MCF 10A (cell line): ENCODE measurements at regions not wholly inside any gene's neighbourhood (a gene's known extent, or its start where the extent isn't known, plus 50 kb on each side); places are given as distances from the start of the nearest gene placed in this dataset.
A peak's percentile ranks its signal among the peaks of the same experiment; 100 is the strongest.

ENCODE experiments used
- BruUV-seq: library from RNA; stranded (reverse); fragments of 400-500 nt; replicated peaks from 2 replicates; lab custom pipeline; 2021; lab: Mats Ljungman, UMichigan
- CTCF ChIA-PET: fragments of 300-600 bp; sonication (Branson Sonifier 250); formaldehyde crosslinking; extraction: SDS; loops from one replicate; lab custom pipeline; 2021; ENCODE audit warnings: antibody characterized with exemption, inconsistent platforms; lab: Yijun Ruan, JAX
- POLR2A ChIA-PET: fragments of 300-600, 350-650 bp; sonication (Branson Sonifier 250); formaldehyde crosslinking; extraction: SDS; loops from one replicate; lab custom pipeline; 2020; ENCODE audit warnings: antibody characterized with exemption, inconsistent platforms; lab: Yijun Ruan, JAX
- DNase-seq: peaks from one replicate; pipeline ENCODE4 v3.0.0-alpha.2; 2018; ENCODE audit not compliant: unreplicated experiment
- H3K27ac Mint-ChIP-seq: one replicate; pipeline ENCODE4 v1.8.0; 2022; ENCODE audit warnings: mild to moderate bottlenecking, low read depth, mixed read lengths; ENCODE audit not compliant: unreplicated experiment
- H3K27me3 Mint-ChIP-seq: one replicate; pipeline ENCODE4 v1.8.0; 2022; ENCODE audit warnings: mixed read lengths; ENCODE audit not compliant: insufficient read depth, unreplicated experiment
- H3K36me3 Mint-ChIP-seq: one replicate; pipeline ENCODE4 v1.8.0; 2022; ENCODE audit warnings: mild to moderate bottlenecking, moderate library complexity, mixed read lengths; ENCODE audit not compliant: insufficient read depth, unreplicated experiment
- H3K4me1 Mint-ChIP-seq: one replicate; pipeline ENCODE4 v1.8.0; 2022; ENCODE audit warnings: mixed read lengths; ENCODE audit not compliant: insufficient read depth, unreplicated experiment
- H3K4me3 Mint-ChIP-seq: one replicate; pipeline ENCODE4 v1.8.0; 2022; ENCODE audit warnings: mild to moderate bottlenecking, moderate library complexity, mixed read lengths; ENCODE audit not compliant: unreplicated experiment
- H3K9me3 Mint-ChIP-seq: one replicate; pipeline ENCODE4 v1.8.0; 2022; ENCODE audit warnings: mixed read lengths; ENCODE audit not compliant: unreplicated experiment
- CTCF ChIP-seq: fragments of 200-600 bp; IDR thresholded peaks from one replicate; pipeline ENCODE4 v1.8.0; 2022; ENCODE audit warnings: antibody characterized with exemption, mild to moderate bottlenecking; ENCODE audit not compliant: unreplicated experiment
- intact Hi-C: fragments of 100-400 bp; cut with micrococcal nuclease; formaldehyde crosslinking; loops from 2 replicates; pipeline ENCODE4 v1.14.1; 2022

GRCh38 chr13:62564770-62565169 lies 1149.1 kb upstream of the PCDH20 start:
- DNase-seq = no peak
- intact Hi-C loops = no loop called here
- Mint-ChIP-seq H3K27ac (no peak overlapping the region), H3K9me3 (no peaks in the 10 kb centered on the region), H3K4me1 (no peaks in the 10 kb centered on the region), H3K4me3 (no peak overlapping the region), H3K27me3 (peaks cover 9% of the 10 kb centered on the region), H3K36me3 (no peaks in the 10 kb centered on the region)
- CTCF ChIA-PET = no interaction called here
- no TSS peak for BruUV-seq
- TF ChIP-seq CTCF = no peak
- POLR2A ChIA-PET = interaction anchor here (0.8 kb wide), 1 partner anchor 10 kb away, joined by 4 read pairs; no protein-coding TSS in a partner anchor

GRCh38 chr13:62563251-62563650 lies 1147.6 kb upstream of the PCDH20 start:
- H3K36me3 Mint-ChIP-seq = no peaks in the 10 kb centered on the region
- no peak for DNase-seq
- ChIA-PET CTCF (no interaction called here), POLR2A (no interaction called here)
- H3K9me3 Mint-ChIP-seq = no peaks in the 10 kb centered on the region
- no peaks in the 10 kb centered on the region for H3K4me1 Mint-ChIP-seq
- no peak overlapping the region for H3K27ac Mint-ChIP-seq
- no peak for TF ChIP-seq CTCF
- no TSS peak for BruUV-seq
- intact Hi-C loops = no loop called here
- no peak overlapping the region for H3K4me3 Mint-ChIP-seq
- peaks cover 25% of the 10 kb centered on the region for H3K27me3 Mint-ChIP-seq

- no peaks in the 10 kb centered on the region for H3K4me1 Mint-ChIP-seq
- no peaks in the 10 kb centered on the region for H3K9me3 Mint-ChIP-seq
- H3K27ac Mint-ChIP-seq = no peak overlapping the region
- no peaks in the 10 kb centered on the region for H3K36me3 Mint-ChIP-seq
- intact Hi-C loops = no loop called here
- ChIA-PET POLR2A (no interaction called here), CTCF (no interaction called here)
- no TSS peak for BruUV-seq
- H3K4me3 Mint-ChIP-seq = no peak overlapping the region
- no peak for TF ChIP-seq CTCF
- DNase-seq = peak; percentile 5
- H3K27me3 Mint-ChIP-seq = peaks cover 30% of the 10 kb centered on the region
Observed at GRCh38 chr13:62556978-62557377, 1141.3 kb upstream of the PCDH20 start.

GRCh38 chr13:62551588-62551987 lies 1135.9 kb upstream of the PCDH20 start:
- H3K4me1 Mint-ChIP-seq = no peaks in the 10 kb centered on the region
- POLR2A ChIA-PET = no interaction called here
- no peaks in the 10 kb centered on the region for H3K9me3 Mint-ChIP-seq
- no peak for TF ChIP-seq CTCF
- no TSS peak for BruUV-seq
- no peak overlapping the region for H3K4me3 Mint-ChIP-seq
- no peak overlapping the region for H3K27ac Mint-ChIP-seq
- CTCF ChIA-PET = no interaction called here
- intact Hi-C loops = no loop called here
- DNase-seq = no peak
- no peaks in the 10 kb centered on the region for H3K36me3 Mint-ChIP-seq
- no peaks in the 10 kb centered on the region for H3K27me3 Mint-ChIP-seq
